T47D (cell line): ENCODE measurements at regions not wholly inside any gene's neighbourhood (a gene's known extent, or its start where the extent isn't known, plus 50 kb on each side); places are given as distances from the start of the nearest gene placed in this dataset.
"Not testable (repeated sequence)": the region's sequence is repeated elsewhere in the genome, so short reads cannot be mapped to it uniquely, and the experiment has no call there.

Experiments used
- DNase-seq, 2 experiments: peaks; one replicate each; pipeline versions ENCODE4 v3.0.0 to v3.0.0-alpha.2; 2011 to 2012; ENCODE audit warnings: low read depth in 1 of 2, low spot score in 1 of 2
- JUND ChIP-seq: IDR thresholded peaks from 2 replicates; pipeline ENCODE4 v1.6.1; 2012; ENCODE audit warnings: low read depth
- in situ Hi-C: cut with HindIII; loops from 2 replicates; pipeline ENCODE4 v1.10.0; 2016; ENCODE audit warnings: low sequenced_read_pairs, low pct_unique_long_range_greater_than_20kb

DNA sequence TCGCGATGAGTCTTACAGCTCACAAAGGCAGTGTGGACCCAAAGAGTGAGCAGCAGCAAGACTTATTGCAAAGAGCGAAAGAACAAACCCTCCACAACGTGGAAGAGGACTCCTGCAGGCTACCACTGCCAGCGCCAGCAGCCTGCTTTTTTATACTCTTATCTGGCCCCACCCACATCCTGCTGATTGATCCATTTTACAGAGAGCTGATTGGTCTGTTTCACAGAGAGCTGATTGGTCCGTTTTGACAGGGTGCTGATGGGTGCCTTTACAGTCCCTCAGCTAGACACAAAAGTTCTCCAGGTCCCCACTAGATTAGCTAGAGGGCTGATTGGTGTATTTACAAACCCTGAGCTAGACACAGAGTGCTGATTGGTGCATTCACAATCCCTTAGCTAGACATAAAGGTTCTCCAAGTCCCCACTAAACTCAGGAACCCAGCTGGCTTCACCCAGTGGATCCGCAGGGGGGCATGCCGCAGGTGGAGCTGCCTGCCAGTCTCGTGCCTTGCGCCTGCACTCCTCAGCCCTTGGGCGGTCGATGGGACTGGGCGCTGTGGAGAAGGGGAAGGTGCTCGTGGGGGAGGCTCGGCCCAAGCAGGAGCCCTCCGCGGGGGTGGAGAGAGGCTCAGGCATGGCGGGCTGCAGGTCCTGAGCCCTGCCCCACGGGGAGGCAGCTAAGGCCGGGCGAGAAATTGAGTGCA lies 75.7 kb downstream of the QDPR start:
- DNase-seq, in situ Hi-C loops: not testable (repeated sequence)

DNA sequence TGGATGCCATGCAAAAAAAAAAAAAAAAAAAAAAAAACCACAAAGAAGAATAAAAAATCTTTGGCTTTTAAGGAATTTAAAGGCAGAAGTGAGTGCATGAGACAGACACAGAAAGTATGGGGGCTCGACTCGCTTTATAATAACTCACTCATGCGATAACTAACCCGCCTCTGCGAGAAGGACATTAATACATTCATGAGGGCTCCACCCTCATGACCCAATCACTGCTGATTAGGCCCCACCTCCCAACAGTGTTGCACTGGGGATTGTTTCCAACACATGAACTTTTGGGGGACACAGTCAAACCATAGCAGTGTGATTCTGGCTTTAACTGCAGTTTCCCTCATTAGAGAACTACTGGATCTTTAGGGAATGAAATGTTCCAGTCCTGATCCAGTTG lies 78.1 kb downstream of the QDPR start:
- DNase-seq = no peak
- TF ChIP-seq JUND = no peak
- in situ Hi-C loops = no loop called here

DNA sequence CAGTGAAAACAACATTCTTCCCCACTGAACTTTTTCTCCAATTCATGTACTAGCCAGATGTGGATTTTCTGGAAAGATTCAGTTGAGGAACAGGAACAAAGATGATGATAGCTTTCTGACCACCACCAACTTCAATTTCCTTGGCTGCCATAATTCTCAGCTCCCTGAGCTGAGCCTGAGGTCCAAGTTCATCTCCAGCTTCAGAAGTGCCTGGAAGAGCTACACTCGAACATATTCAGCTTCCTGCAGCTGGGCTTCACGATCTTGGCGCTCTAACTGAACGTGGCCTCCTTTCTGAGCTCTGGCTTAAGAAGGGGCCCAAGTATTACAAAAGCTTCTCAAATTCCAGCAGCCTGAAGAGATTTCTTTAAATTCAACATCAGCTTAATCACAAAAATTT lies 83.9 kb downstream of the QDPR start:
- in situ Hi-C loops = no loop called here

DNA sequence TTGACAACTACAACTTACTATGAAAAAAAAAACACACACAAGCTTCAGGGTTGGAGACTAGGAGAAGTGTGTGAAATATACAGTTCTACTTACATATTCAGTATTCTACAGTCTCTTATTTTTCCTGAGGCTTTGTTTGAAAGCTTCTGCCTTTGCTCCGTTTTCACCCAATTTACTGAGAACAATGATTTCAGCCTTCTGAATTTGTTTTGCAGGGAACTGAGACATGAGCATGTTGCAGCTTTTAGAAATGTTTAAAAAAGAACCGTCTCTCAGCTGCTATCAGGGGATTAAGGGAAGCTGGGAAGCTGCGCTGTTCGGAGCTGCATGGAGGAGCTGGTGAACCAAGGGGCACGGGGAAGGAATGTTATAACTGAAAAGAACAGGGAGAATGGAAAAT lies 85.7 kb downstream of the QDPR start:
- in situ Hi-C loops = no loop called here
- no peak for TF ChIP-seq JUND
- DNase-seq = no peak

More for the DNA sequence above, 83.9 kb downstream of the QDPR start:
- no peak for DNase-seq
- no peak for TF ChIP-seq JUND

DNA sequence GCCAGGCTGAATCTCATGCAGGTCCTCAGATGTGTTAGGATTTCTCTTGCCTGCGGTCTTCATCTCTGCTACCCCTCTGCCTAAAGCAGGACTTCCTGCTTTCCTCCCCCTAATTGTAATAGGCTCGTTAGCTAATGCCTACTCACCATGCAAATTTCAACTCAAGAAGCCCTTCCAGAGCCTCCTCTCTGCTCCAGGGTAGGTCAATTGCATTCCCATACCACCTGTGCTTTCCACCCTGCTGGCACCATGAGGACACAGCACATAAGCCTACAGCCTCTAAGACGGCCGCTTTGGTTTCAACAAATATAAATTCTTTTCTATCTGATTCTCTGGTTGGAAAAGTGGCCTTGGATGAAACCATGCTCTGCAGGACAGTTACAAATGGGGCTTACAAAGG lies 93.9 kb downstream of the QDPR start:
- TF ChIP-seq JUND = no peak
- in situ Hi-C loops = no loop called here
- DNase-seq = no peak

DNA sequence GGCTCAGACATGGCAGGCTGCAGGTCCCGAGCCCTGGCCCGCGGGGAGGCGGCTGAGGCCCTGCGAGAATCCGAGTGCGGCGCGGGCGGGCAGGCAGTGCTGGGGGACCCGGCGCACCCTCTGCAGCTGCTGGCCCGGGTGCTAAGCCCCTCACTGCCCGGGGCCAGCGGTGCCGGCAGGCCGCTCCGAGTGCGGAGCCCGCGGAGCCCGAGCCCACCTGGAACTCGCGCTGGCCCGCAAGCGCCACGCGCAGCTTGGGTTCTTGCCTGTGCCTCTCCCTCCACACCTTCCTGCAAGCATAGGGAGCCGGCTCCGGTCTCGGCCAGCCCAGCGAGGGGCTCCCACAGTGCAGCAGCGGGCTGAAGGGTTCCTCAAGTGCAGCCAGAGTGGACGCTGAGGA lies 97.5 kb downstream of the QDPR start:
- TF ChIP-seq JUND = no peak
- in situ Hi-C loops = no loop called here

DNA sequence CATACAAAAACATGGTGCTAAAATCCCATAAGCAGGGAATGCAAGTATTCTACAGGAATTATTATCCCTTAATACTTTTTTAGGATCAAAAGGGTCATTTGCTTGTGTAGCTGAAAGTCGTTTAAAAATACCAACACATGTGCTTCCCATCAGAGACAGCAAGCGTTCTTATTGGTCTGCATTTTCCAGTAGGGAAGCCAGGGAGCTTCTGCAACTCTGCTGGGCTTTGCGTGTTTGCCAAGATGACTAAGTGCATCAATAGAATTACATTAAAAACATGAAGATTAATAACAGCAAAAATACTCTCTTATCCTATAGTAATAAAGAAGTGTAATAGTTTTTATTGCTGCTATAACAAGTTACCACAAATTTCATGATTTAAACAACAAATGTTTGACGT lies 111.2 kb downstream of the QDPR start:
- in situ Hi-C loops = no loop called here
- no peak for DNase-seq
- no peak for TF ChIP-seq JUND

More for the DNA sequence above, 97.5 kb downstream of the QDPR start:
- no peak for DNase-seq

DNA sequence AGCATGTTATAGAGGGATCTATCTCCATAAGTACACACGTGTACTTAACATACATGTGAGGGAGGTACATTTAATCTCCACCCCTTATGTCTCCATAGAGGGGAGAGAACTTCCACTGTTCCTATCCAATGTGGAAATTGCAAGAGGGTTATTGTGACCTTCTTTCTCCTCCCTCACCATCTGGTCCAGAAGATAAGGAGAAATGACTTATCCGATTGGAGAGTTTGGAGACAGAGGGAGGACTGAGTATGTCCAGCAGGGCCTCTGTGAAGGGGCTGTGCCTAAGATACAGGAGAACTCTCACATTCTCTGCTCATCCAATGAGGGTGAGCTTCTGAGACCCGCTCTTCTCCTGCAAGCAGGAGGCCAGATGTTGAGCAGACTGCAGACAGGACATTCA lies 113.1 kb downstream of the QDPR start:
- no peak for TF ChIP-seq JUND
- in situ Hi-C loops = no loop called here
- no peak for DNase-seq

DNA sequence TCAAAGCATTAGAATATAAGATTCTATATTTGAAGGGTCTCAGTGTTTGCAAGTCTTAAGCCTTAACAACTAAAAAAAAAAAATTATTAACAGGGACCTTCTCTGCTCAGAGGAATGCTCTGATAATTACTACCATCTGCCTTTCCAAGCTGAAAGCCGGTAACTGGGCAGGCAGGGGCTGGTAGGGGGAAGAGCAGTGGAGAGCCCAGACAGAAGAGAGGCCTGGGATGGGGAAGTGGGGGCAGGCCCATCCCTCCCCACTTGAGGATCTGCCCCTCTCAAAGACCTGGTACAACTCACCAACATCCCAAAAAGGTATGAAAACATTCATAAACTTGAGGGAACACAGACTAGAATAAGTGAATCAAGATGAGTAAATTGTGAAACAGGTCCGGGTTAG lies 113.9 kb downstream of the QDPR start:
- DNase-seq = no peak
- TF ChIP-seq JUND = no peak
- in situ Hi-C loops = no loop called here

DNA sequence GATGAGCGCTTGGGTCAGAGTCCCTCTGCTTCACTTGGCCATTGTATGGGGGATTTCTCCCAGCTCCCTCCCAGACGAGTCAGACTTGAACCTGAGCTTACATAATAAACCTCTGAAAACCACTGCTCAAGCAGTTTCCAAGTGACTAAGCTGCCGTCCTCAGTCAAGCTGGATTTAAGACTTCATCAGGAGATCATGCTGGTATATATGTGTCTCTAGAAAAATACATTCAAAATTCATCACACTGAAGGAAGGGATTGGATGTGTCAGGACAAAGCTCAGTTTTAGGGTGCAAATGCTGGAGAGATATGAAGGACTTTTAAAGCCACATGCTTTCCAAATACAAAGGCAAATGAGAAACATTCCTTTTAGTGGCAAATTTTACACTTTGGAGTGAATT lies 114.3 kb downstream of the QDPR start:
- no peak for DNase-seq
- no peak for TF ChIP-seq JUND
- in situ Hi-C loops = no loop called here

DNA sequence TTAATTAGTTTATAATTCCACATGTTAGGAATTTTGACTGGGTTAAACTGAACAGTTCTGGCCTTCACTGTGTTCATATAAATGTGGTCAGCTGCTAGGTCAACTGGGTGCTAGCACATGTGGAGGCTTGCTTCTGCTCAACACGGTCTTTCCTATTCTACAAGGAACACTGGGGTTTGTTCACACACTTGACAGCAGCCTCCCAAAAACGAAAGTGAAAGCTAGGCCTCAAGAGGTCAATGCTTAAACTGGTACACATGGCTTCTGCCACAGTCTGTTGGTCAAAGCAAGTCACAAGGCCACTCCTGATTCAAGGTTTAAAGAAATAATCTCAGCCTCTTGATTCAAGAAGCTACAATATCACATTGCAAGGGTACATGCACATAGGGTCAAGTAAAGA lies 126.5 kb downstream of the QDPR start:
- peak in 1 of 2 experiments; percentile 26 for DNase-seq
- in situ Hi-C loops = no loop called here
- no peak for TF ChIP-seq JUND

DNA sequence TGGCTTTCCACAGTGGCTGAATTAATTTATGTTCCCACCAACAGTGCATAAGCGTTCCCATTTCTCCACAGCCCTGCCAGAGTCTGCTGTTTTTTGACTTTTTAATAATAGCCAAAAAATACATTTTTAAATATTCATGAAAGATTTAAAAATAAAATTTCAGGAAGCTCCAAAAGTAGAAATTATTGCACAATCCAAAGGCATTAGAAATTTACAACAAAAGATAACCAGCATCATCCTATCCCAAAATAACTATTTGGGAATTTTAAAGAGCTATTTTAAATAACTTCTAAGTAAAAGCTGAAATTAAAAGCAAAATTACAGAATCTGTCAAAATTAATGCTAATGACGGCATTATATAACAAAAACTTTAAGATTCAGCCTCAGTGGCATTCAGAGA lies 131.5 kb downstream of the QDPR start:
- DNase-seq = no peak
- TF ChIP-seq JUND = no peak
- in situ Hi-C loops = no loop called here

DNA sequence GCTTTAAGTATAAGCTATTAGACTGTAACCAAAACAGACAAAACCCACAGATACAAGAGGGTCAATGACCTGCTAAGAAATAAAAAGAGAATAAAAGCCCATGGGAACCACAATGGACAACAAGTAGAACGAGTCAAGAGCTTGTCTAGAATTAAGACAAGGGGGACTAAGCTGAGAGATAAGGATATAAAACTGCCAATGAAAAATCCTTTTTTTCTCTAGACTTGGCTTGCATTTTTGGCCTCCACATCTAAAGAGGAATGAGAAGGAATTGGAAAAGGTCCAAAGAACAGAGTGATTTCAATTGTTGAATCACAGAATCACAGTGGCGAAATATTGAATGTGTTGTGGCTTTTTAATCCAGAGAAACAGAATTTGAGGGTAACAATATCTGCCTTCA lies 135.7 kb downstream of the QDPR start:
- no peak for TF ChIP-seq JUND
- in situ Hi-C loops = no loop called here
- no peak for DNase-seq

DNA sequence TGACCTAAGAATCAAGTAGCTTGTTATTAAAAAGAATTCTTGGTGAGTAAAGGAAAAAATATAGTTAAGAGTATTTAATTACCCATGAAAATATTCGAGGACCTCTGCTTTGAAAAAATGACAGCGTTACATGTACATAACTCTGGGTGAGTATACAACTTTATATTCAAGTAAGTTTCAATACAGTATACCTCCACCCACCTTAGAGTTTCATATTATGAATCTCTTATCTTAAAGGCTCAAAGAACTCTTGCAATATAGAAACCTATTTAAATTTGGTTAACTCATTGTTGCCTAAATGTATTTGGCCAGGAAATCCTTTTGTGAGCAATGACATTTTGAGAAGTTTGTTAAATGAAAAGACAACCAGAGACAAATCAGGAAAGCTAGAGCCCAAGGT lies 138.2 kb downstream of the QDPR start:
- DNase-seq = no peak
- in situ Hi-C loops = no loop called here
- TF ChIP-seq JUND = no peak

DNA sequence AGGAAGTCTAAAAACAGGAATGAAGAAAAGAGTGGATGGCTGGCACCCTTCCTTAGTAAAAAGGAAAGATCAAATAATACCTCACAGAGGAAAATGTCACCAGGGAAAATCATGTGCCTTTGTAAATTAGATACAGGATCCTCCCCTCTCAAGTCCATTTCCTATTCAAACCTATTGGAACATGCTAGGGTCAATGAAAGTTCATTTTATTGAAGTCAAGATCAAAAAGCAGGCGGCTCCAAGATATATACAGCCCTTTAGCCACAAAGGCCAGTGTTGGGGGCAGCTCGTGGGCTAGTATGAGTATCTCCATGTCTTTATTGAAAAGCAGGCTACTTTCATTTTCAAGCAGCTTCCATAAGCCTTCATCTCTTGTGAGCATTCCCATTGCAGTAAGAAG lies 141.1 kb downstream of the QDPR start:
- TF ChIP-seq JUND = no peak
- DNase-seq = no peak
- in situ Hi-C loops = no loop called here
